GM18909 (cell line): ENCODE measurements at regions not wholly inside any gene's neighbourhood (a gene's known extent, or its start where the extent isn't known, plus 50 kb on each side); places are given as distances from the start of the nearest gene placed in this dataset.
"Not testable (repeated sequence)": the region's sequence is repeated elsewhere in the genome, so short reads cannot be mapped to it uniquely, and the experiment has no call there.

ENCODE experiments used
- ATAC-seq: cut with Tn5 transposase; IDR thresholded peaks from one replicate; pipeline ENCODE4 v1.9.1; 2021; ENCODE audit warnings: mild to moderate bottlenecking; ENCODE audit not compliant: unreplicated experiment, poor library complexity

- no peak for ATAC-seq
Observed at GRCh38 chr3:70744536-70744935, 432.1 kb upstream of the MDFIC2 start.

- ATAC-seq = no peak
Observed at GRCh38 chr3:70743754-70744153, 431.3 kb upstream of the MDFIC2 start.

- no peak for ATAC-seq
Observed at GRCh38 chr3:70742081-70742480, 429.6 kb upstream of the MDFIC2 start.

- no peak for ATAC-seq
Observed at GRCh38 chr3:70740872-70741271, 428.4 kb upstream of the MDFIC2 start.

- no peak for ATAC-seq
Observed at GRCh38 chr3:70740071-70740470, 427.6 kb upstream of the MDFIC2 start.

- no peak for ATAC-seq
Observed at GRCh38 chr3:70738291-70738681, 425.8 kb upstream of the MDFIC2 start.

- no peak for ATAC-seq
Observed at GRCh38 chr3:70737666-70738290, 425.3 kb upstream of the MDFIC2 start.

GRCh38 chr3:70736009-70736408, 423.6 kb upstream of the MDFIC2 start:
- ATAC-seq = no peak

GRCh38 chr3:70734756-70735155, 422.3 kb upstream of the MDFIC2 start:
- no peak for ATAC-seq

- ATAC-seq = no peak
Observed at GRCh38 chr3:70731046-70731445, 418.6 kb upstream of the MDFIC2 start.

GRCh38 chr3:70729845-70730244, 417.4 kb upstream of the MDFIC2 start:
- no peak for ATAC-seq

GRCh38 chr3:70728311-70728710, 415.9 kb upstream of the MDFIC2 start:
- ATAC-seq = no peak

- no peak for ATAC-seq
Observed at GRCh38 chr3:70726961-70727360, 414.5 kb upstream of the MDFIC2 start.

GRCh38 chr3:70726096-70726938, 413.9 kb upstream of the MDFIC2 start:
- ATAC-seq = no peak

GRCh38 chr3:70722018-70722417, 409.6 kb upstream of the MDFIC2 start:
- ATAC-seq = no peak

- no peak for ATAC-seq
Observed at GRCh38 chr3:70716832-70717231, 404.4 kb upstream of the MDFIC2 start.

GRCh38 chr3:70712449-70713082, 400.1 kb upstream of the MDFIC2 start:
- no peak for ATAC-seq

GRCh38 chr3:70703305-70704102, 391.1 kb upstream of the MDFIC2 start:
- no peak for ATAC-seq

- ATAC-seq = no peak
Observed at GRCh38 chr3:70702132-70702531, 389.7 kb upstream of the MDFIC2 start.

GRCh38 chr3:70684701-70685100, 372.3 kb upstream of the MDFIC2 start:
- ATAC-seq = no peak

GRCh38 chr3:70675810-70676209, 363.4 kb upstream of the MDFIC2 start:
- ATAC-seq = not testable (repeated sequence)
